ENCODE measurements at regions not wholly inside any gene's neighbourhood (a gene's known extent, or its start where the extent isn't known, plus 50 kb on each side); places are given as distances from the start of the nearest gene placed in this dataset.

DNA sequence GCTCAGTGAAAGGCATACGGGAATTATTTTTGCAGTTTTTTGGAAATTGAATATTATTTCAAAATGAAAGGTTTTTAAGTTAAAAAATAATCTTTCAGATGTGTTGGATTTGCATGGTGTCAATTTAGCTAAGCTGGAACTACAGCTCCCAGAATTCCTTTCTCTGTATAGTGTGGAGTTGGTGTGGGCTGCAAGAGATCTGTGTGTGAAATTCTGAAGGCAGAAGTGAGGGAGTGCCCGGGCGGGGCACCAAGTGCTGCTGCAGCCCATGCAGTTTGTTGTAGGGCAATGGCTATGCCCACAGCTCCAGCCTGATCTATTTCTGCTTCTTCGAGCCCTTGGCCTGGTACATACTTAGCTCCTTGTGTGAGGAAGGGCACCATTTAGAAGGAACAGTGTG lies 60.5 kb upstream of the CSF1 start:
- H3K27me3 Mint-ChIP-seq (ENCODE audit: insufficient read depth, low read depth): peaks cover 7% of the 10 kb centered on the region
- TF ChIP-seq CTCF (IDR thresholded peaks at IDR 0.05) (no peak), EZH2phosphoT487 (IDR thresholded peaks at IDR 0.05) (no peak), EZH2 (IDR thresholded peaks at IDR 0.05) (no peak)
- DNase-seq (ENCODE audit: low spot score): no peak
- Histone ChIP-seq H3K27me3 (no peaks in the 10 kb centered on the region), H3K79me2 (ENCODE audit: low read depth) (no peaks in the 10 kb centered on the region), H3K36me3 (no peaks in the 10 kb centered on the region), H3K4me1 (peaks cover 16% of the 10 kb centered on the region), H4K20me1 (ENCODE audit: low read depth) (no peaks in the 10 kb centered on the region), H3K4me3 (no peak overlapping the region), H2AFZ (replicated peaks) (no peak overlapping the region), H3K9ac (no peak overlapping the region), H3K4me2 (no peak overlapping the region), H3K9me3 (ENCODE audit: low read depth) (no peaks in the 10 kb centered on the region), H3K27ac (no peak overlapping the region), H3F3A (ENCODE audit: low read depth) (peaks cover 11% of the 10 kb centered on the region)
- H3K27ac Mint-ChIP-seq: no peak overlapping the region
- peaks cover 2% of the 10 kb centered on the region for H3K9me3 Mint-ChIP-seq
- H3K36me3 Mint-ChIP-seq: no peaks in the 10 kb centered on the region
- H3K4me3 Mint-ChIP-seq: no peak overlapping the region
- H3K4me1 Mint-ChIP-seq: peaks cover 20% of the 10 kb centered on the region

DNA sequence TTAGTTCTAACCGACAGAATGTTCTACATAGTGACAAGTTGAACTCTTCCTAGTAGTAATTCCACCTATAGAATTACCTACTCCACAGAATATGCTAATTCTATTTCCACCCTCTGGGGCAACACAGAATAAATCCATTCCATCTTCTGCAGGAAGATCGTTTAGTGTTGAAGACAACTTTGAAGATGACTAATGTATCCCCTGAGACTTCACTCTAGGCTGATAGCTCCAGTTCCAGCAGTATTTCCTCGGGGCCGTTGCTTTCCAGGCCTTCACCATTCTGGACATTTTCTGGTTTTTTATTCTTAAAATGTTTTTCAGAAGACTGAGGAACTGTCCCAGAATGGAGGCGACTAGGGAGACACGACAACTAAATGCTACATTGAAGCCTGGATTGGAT lies 61.0 kb upstream of the CSF1 start:
- H3K27ac ChIP-seq: no peak overlapping the region
- H3K9ac ChIP-seq: no peak overlapping the region
- peaks cover 20% of the 10 kb centered on the region for H3K4me1 Mint-ChIP-seq
- TF ChIP-seq CTCF (IDR thresholded peaks at IDR 0.05): no peak
- no peak for TF ChIP-seq EZH2 (IDR thresholded peaks at IDR 0.05)
- TF ChIP-seq EZH2phosphoT487 (IDR thresholded peaks at IDR 0.05): no peak
- no peak overlapping the region for H3K4me2 ChIP-seq
- peaks cover 16% of the 10 kb centered on the region for H3K4me1 ChIP-seq
- no peaks in the 10 kb centered on the region for H4K20me1 ChIP-seq (ENCODE audit: low read depth)
- no peak for DNase-seq (ENCODE audit: low spot score)
- peaks cover 2% of the 10 kb centered on the region for H3K9me3 Mint-ChIP-seq
- no peak overlapping the region for H3K4me3 ChIP-seq
- no peak overlapping the region for H3K27ac Mint-ChIP-seq
- H3K4me3 Mint-ChIP-seq: no peak overlapping the region
- no peaks in the 10 kb centered on the region for H3K36me3 ChIP-seq
- peaks cover 7% of the 10 kb centered on the region for H3K27me3 Mint-ChIP-seq (ENCODE audit: insufficient read depth, low read depth)
- H3K36me3 Mint-ChIP-seq: no peaks in the 10 kb centered on the region
- H3K27me3 ChIP-seq: no peaks in the 10 kb centered on the region
- no peak overlapping the region for H2AFZ ChIP-seq (replicated peaks)
- H3K9me3 ChIP-seq (ENCODE audit: low read depth): no peaks in the 10 kb centered on the region
- H3F3A ChIP-seq (ENCODE audit: low read depth): peaks cover 11% of the 10 kb centered on the region
- H3K79me2 ChIP-seq (ENCODE audit: low read depth): no peaks in the 10 kb centered on the region

GRCh38 chr1:109847251-109847650 lies 63.4 kb upstream of the CSF1 start:
- H3F3A ChIP-seq (ENCODE audit: low read depth): peaks cover 11% of the 10 kb centered on the region
- DNase-seq (ENCODE audit: low spot score): no peak
- peaks cover 17% of the 10 kb centered on the region for H3K4me1 Mint-ChIP-seq
- H3K4me1 ChIP-seq: peaks cover 16% of the 10 kb centered on the region
- H3K27ac Mint-ChIP-seq: no peak overlapping the region
- H3K36me3 ChIP-seq: no peaks in the 10 kb centered on the region
- no peaks in the 10 kb centered on the region for H3K36me3 Mint-ChIP-seq
- no peaks in the 10 kb centered on the region for H3K9me3 ChIP-seq (ENCODE audit: low read depth)
- no peak overlapping the region for H2AFZ ChIP-seq (replicated peaks)
- H3K79me2 ChIP-seq (ENCODE audit: low read depth): no peaks in the 10 kb centered on the region
- no peaks in the 10 kb centered on the region for H3K27me3 ChIP-seq
- no peak overlapping the region for H3K4me2 ChIP-seq
- no peak overlapping the region for H3K9ac ChIP-seq
- no peak overlapping the region for H3K4me3 ChIP-seq
- no peak for TF ChIP-seq EZH2 (IDR thresholded peaks at IDR 0.05)
- TF ChIP-seq CTCF (IDR thresholded peaks at IDR 0.05): no peak
- TF ChIP-seq EZH2phosphoT487 (IDR thresholded peaks at IDR 0.05): no peak
- H3K27me3 Mint-ChIP-seq (ENCODE audit: insufficient read depth, low read depth): peaks cover 7% of the 10 kb centered on the region
- H3K9me3 Mint-ChIP-seq: peaks cover 2% of the 10 kb centered on the region
- no peak overlapping the region for H3K27ac ChIP-seq
- no peak overlapping the region for H3K4me3 Mint-ChIP-seq
- H4K20me1 ChIP-seq (ENCODE audit: low read depth): no peaks in the 10 kb centered on the region
